ENCODE measurements at regions not wholly inside any gene's neighbourhood (a gene's known extent, or its start where the extent isn't known, plus 50 kb on each side); places are given as distances from the start of the nearest gene placed in this dataset.

GRCh38 chr2:100716581-100716980 is 103.4 kb upstream of the NPAS2 start:
- Mint-ChIP-seq H3K4me1 (no peaks in the 10 kb centered on the region), H3K9me3 (no peaks in the 10 kb centered on the region), H3K36me3 (ENCODE audit: low read depth) (no peaks in the 10 kb centered on the region), H3K4me3 (no peak overlapping the region), H3K27me3 (peaks cover 11% of the 10 kb centered on the region), H3K27ac (no peak overlapping the region)
- intact Hi-C loops (cut with micrococcal nuclease), result no loop called here
- POLR2A ChIA-PET, result no interaction called here
- TF ChIP-seq, protein P1, sequence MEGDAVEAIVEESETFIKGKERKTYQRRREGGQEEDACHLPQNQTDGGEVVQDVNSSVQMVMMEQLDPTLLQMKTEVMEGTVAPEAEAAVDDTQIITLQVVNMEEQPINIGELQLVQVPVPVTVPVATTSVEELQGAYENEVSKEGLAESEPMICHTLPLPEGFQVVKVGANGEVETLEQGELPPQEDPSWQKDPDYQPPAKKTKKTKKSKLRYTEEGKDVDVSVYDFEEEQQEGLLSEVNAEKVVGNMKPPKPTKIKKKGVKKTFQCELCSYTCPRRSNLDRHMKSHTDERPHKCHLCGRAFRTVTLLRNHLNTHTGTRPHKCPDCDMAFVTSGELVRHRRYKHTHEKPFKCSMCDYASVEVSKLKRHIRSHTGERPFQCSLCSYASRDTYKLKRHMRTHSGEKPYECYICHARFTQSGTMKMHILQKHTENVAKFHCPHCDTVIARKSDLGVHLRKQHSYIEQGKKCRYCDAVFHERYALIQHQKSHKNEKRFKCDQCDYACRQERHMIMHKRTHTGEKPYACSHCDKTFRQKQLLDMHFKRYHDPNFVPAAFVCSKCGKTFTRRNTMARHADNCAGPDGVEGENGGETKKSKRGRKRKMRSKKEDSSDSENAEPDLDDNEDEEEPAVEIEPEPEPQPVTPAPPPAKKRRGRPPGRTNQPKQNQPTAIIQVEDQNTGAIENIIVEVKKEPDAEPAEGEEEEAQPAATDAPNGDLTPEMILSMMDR (IDR thresholded peaks at IDR 0.05), result no peak
- ATAC-seq (ENCODE audit: low read depth) (no peak), DNase-seq (no peak)
- CTCF ChIA-PET, result no interaction called here

- ATAC-seq (ENCODE audit: low read depth), result no peak
These were observed 101.8 kb upstream of the NPAS2 start for GRCh38 chr2:100718065-100718629.

GRCh38 chr2:100720445-100720844 is 99.5 kb upstream of the NPAS2 start:
- H3K27me3 Mint-ChIP-seq, result peaks cover 9% of the 10 kb centered on the region
- ATAC-seq (ENCODE audit: low read depth), result no peak
- H3K4me3 Mint-ChIP-seq, result no peak overlapping the region
- intact Hi-C loops (cut with micrococcal nuclease), result no loop called here
- DNase-seq, result no peak
- ChIA-PET POLR2A (no interaction called here), CTCF (no interaction called here)
- H3K4me1 Mint-ChIP-seq, result no peaks in the 10 kb centered on the region
- no peaks in the 10 kb centered on the region for H3K36me3 Mint-ChIP-seq (ENCODE audit: low read depth)
- TF ChIP-seq, protein P1 (IDR thresholded peaks at IDR 0.05), result no peak
- H3K9me3 Mint-ChIP-seq, result no peaks in the 10 kb centered on the region
- H3K27ac Mint-ChIP-seq, result no peak overlapping the region

More at GRCh38 chr2:100718065-100718629, 101.8 kb upstream of the NPAS2 start:
- Mint-ChIP-seq H3K36me3 (ENCODE audit: low read depth) (no peaks in the 10 kb centered on the region), H3K27me3 (peaks cover 13% of the 10 kb centered on the region), H3K27ac (no peak overlapping the region), H3K9me3 (no peaks in the 10 kb centered on the region), H3K4me3 (no peak overlapping the region), H3K4me1 (no peaks in the 10 kb centered on the region)
- ChIA-PET POLR2A (no interaction called here), CTCF (no interaction called here)
- DNase-seq, result no peak
- intact Hi-C loops (cut with micrococcal nuclease), result no loop called here
- TF ChIP-seq, protein P1 (IDR thresholded peaks at IDR 0.05), result no peak

- TF ChIP-seq, protein P1 (IDR thresholded peaks at IDR 0.05), result no peak
- H3K9me3 Mint-ChIP-seq, result no peaks in the 10 kb centered on the region
- intact Hi-C loops (cut with micrococcal nuclease), result no loop called here
- CTCF ChIA-PET, result no interaction called here
- DNase-seq, result no peak
- POLR2A ChIA-PET, result no interaction called here
- H3K4me3 Mint-ChIP-seq, result no peak overlapping the region
- H3K4me1 Mint-ChIP-seq, result no peaks in the 10 kb centered on the region
- ATAC-seq (ENCODE audit: low read depth), result no peak
- no peak overlapping the region for H3K27ac Mint-ChIP-seq
- no peaks in the 10 kb centered on the region for H3K36me3 Mint-ChIP-seq (ENCODE audit: low read depth)
- H3K27me3 Mint-ChIP-seq, result peaks cover 9% of the 10 kb centered on the region
These were observed 98.2 kb upstream of the NPAS2 start for GRCh38 chr2:100721693-100722092.

DNA sequence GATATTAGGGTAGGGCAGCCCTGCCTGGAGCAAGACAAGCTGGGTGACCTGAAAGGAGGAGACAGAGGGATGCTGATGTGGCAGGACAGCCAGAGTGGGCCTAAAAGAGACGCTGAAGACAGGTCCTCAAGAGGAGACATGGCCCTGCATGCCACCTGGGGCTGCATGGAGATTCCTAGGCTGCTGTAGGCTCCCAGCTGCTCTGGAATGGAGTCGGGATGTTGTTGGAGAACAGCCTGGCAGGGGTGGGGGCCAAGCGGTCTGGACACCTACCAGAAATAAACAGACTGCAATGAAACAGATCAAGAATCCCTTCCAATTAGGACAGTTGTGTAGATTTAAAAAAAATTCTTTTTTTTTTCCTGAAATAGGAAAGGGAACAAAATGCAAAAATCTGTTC is 97.8 kb upstream of the NPAS2 start:
- no peak overlapping the region for H3K4me3 Mint-ChIP-seq
- H3K27me3 Mint-ChIP-seq, result peaks cover 9% of the 10 kb centered on the region
- ChIA-PET CTCF (no interaction called here), POLR2A (no interaction called here)
- no peak for ATAC-seq (ENCODE audit: low read depth)
- no peaks in the 10 kb centered on the region for H3K9me3 Mint-ChIP-seq
- DNase-seq, result no peak
- intact Hi-C loops (cut with micrococcal nuclease), result no loop called here
- TF ChIP-seq, protein P1 (IDR thresholded peaks at IDR 0.05), result no peak
- no peak overlapping the region for H3K27ac Mint-ChIP-seq
- no peaks in the 10 kb centered on the region for H3K4me1 Mint-ChIP-seq
- no peaks in the 10 kb centered on the region for H3K36me3 Mint-ChIP-seq (ENCODE audit: low read depth)

All from activated B cell treated with CpG ODN at 0.5 μM for 24 hours (primary cell).